Smooth muscle cell (in vitro differentiated cells): ENCODE measurements at regions not wholly inside any gene's neighbourhood (a gene's known extent, or its start where the extent isn't known, plus 50 kb on each side); places are given as distances from the start of the nearest gene placed in this dataset.

Source experiments
- DNase-seq: peaks from one replicate; lab custom pipeline; 2025; ENCODE audit not compliant: unreplicated experiment; lab: John Stamatoyannopoulos, UW
- H2AFZ ChIP-seq: fragments of 200-600 bp; sonication (generic); 2 replicates; pipeline ENCODE4 v1.6.0; 2016; ENCODE audit warnings: antibody characterized with exemption, low read depth, mild to moderate bottlenecking
- H3F3A ChIP-seq: fragments of 200-600 bp; sonication (generic); 2 replicates; pipeline ENCODE4 v1.6.0; 2017; ENCODE audit warnings: antibody characterized with exemption, low read depth
- H3K27ac ChIP-seq: fragments of 200-600 bp; sonication (generic); 2 replicates; pipeline ENCODE4 v1.5.1; 2016; ENCODE audit warnings: low read depth, mild to moderate bottlenecking
- H3K27me3 ChIP-seq: fragments of 200-600 bp; sonication (generic); 2 replicates; pipeline ENCODE4 v1.6.1; 2016; ENCODE audit warnings: low read depth, mild to moderate bottlenecking
- H3K36me3 ChIP-seq: fragments of 200-600 bp; sonication (generic); 2 replicates; pipeline ENCODE4 v1.5.1; 2016; ENCODE audit warnings: low read depth
- H3K4me1 ChIP-seq: fragments of 200-600 bp; sonication (generic); 2 replicates; pipeline ENCODE4 v1.5.1; 2016; ENCODE audit warnings: low read depth
- H3K4me2 ChIP-seq: fragments of 200-600 bp; sonication (generic); 2 replicates; pipeline ENCODE4 v1.6.0; 2016; ENCODE audit warnings: mild to moderate bottlenecking
- H3K4me3 ChIP-seq: fragments of 200-600 bp; sonication (generic); 2 replicates; pipeline ENCODE4 v1.5.1; 2016; ENCODE audit warnings: mild to moderate bottlenecking
- H3K79me2 ChIP-seq: fragments of 200-600 bp; sonication (generic); 2 replicates; pipeline ENCODE4 v1.6.0; 2016; ENCODE audit warnings: low read depth, mild to moderate bottlenecking
- H3K9ac ChIP-seq: fragments of 200-600 bp; sonication (generic); 2 replicates; pipeline ENCODE4 v1.6.0; 2016; ENCODE audit warnings: low read depth
- H3K9me3 ChIP-seq: fragments of 200-600 bp; sonication (generic); replicated peaks from 2 replicates; pipeline ENCODE4 v1.5.1; 2016; ENCODE audit warnings: low read depth
- H4K20me1 ChIP-seq: fragments of 200-600 bp; sonication (generic); 2 replicates; pipeline ENCODE4 v1.6.0; 2016; ENCODE audit warnings: low read depth
- CTCF ChIP-seq: fragments of 200-600 bp; sonication (generic); IDR thresholded peaks from 2 replicates; pipeline ENCODE4 v1.5.1; 2017; ENCODE audit warnings: borderline replicate concordance, mild to moderate bottlenecking, antibody characterized with exemption; ENCODE audit not compliant: insufficient read depth, poor library complexity, severe bottlenecking
- WGBS: methylation state at CpG from one replicate; pipeline ENCODE4 v1.1.7; 2016; ENCODE audit warnings: low lambda C conversion rate; 5-methylcytosine and 5-hydroxymethylcytosine counted together

- no peaks in the 10 kb centered on the region for H3K9me3 ChIP-seq
- no peak overlapping the region for H3K4me2 ChIP-seq
- no peaks in the 10 kb centered on the region for H3K27me3 ChIP-seq
- H3K27ac ChIP-seq = no peak overlapping the region
- H3K4me3 ChIP-seq = no peak overlapping the region
- no peak overlapping the region for H2AFZ ChIP-seq
- no peaks in the 10 kb centered on the region for H3K4me1 ChIP-seq
- WGBS = 58% methylated on average over 2 of the region's 2 CpGs
- no peaks in the 10 kb centered on the region for H4K20me1 ChIP-seq
- no peak for TF ChIP-seq CTCF
- H3K36me3 ChIP-seq = no peaks in the 10 kb centered on the region
- H3F3A ChIP-seq = no peaks in the 10 kb centered on the region
- no peak overlapping the region for H3K9ac ChIP-seq
- DNase-seq = no peak
- H3K79me2 ChIP-seq = no peaks in the 10 kb centered on the region
Measured at GRCh38 chr13:62510906-62511655, 1095.4 kb upstream of the PCDH20 start.

GRCh38 chr13:62502588-62502987 lies 1086.9 kb upstream of the PCDH20 start:
- TF ChIP-seq CTCF = no peak
- H3K79me2 ChIP-seq = no peaks in the 10 kb centered on the region
- H3K4me2 ChIP-seq = no peak overlapping the region
- no peaks in the 10 kb centered on the region for H4K20me1 ChIP-seq
- no peak overlapping the region for H3K27ac ChIP-seq
- H3K36me3 ChIP-seq = no peaks in the 10 kb centered on the region
- DNase-seq = no peak
- no peaks in the 10 kb centered on the region for H3K27me3 ChIP-seq
- WGBS = 90% methylated on average over 4 of the region's 4 CpGs
- no peak overlapping the region for H2AFZ ChIP-seq
- H3K4me3 ChIP-seq = no peak overlapping the region
- H3K4me1 ChIP-seq = no peaks in the 10 kb centered on the region
- H3F3A ChIP-seq = no peaks in the 10 kb centered on the region
- H3K9ac ChIP-seq = no peak overlapping the region
- no peaks in the 10 kb centered on the region for H3K9me3 ChIP-seq

GRCh38 chr13:62489731-62490130 lies 1074.1 kb upstream of the PCDH20 start:
- Histone ChIP-seq H3K4me2 (no peak overlapping the region), H3K9me3 (no peaks in the 10 kb centered on the region), H3K27me3 (no peaks in the 10 kb centered on the region), H3K4me3 (no peak overlapping the region), H3K79me2 (no peaks in the 10 kb centered on the region), H3K4me1 (no peaks in the 10 kb centered on the region), H3K9ac (no peak overlapping the region), H3K36me3 (no peaks in the 10 kb centered on the region), H4K20me1 (no peaks in the 10 kb centered on the region), H3F3A (no peaks in the 10 kb centered on the region), H2AFZ (no peak overlapping the region), H3K27ac (no peak overlapping the region)
- 100% methylated on average over 1 of the region's 1 CpG for WGBS
- DNase-seq = no peak
- TF ChIP-seq CTCF = no peak

GRCh38 chr13:62483774-62484173 lies 1068.1 kb upstream of the PCDH20 start:
- 39% methylated on average over 1 of the region's 1 CpG for WGBS
- H3K4me2 ChIP-seq = no peak overlapping the region

More at GRCh38 chr13:62483774-62484173, 1068.1 kb upstream of the PCDH20 start:
- Histone ChIP-seq H4K20me1 (no peaks in the 10 kb centered on the region), H3K27ac (no peak overlapping the region), H3K9me3 (no peaks in the 10 kb centered on the region), H3F3A (no peaks in the 10 kb centered on the region), H3K9ac (no peak overlapping the region), H3K4me1 (no peaks in the 10 kb centered on the region), H3K79me2 (no peaks in the 10 kb centered on the region), H2AFZ (no peak overlapping the region), H3K36me3 (no peaks in the 10 kb centered on the region), H3K27me3 (no peaks in the 10 kb centered on the region), H3K4me3 (no peak overlapping the region)
- DNase-seq = no peak
- TF ChIP-seq CTCF = no peak
